ENCODE measurements at regions not wholly inside any gene's neighbourhood (a gene's known extent, or its start where the extent isn't known, plus 50 kb on each side); places are given as distances from the start of the nearest gene placed in this dataset.

GRCh38 chr14:26766726-26767125 is 168.9 kb upstream of the NOVA1 start:
- DNase-seq (ENCODE audit: low read depth): no peak

DNA sequence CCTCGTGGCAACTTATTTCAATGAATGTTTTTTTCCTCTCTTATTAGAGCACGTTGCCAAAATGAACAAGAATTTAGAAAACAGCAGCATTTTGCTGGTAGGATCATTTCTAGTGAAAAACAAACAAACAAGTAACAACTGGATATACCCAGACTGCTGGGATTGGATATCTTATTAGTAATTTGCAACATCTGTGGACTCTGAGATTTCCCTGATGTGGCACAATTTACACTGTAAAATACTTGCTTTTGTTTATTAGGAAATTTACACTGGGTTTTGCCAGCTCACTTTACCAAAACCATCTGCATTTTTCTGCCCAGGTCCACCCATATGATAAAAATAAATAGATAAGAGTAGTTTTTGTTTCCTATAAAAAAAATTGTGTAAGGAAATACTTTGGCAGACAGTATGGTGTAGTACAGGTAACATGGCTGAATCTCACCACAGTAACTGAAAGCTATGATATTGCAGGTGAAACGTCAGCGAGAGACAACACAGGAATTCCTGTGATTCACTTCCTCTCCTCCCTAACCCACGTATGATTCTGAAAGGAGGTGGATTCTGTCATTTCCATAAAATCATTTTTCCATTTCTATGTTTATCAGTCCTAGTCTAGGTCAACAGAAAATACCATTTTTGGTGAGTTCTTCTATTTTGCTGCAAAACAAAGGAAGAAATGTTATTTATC is 176.2 kb upstream of the NOVA1 start:
- DNase-seq (ENCODE audit: low read depth): no peak

- DNase-seq (ENCODE audit: low read depth): no peak
These were observed 178.1 kb upstream of the NOVA1 start for GRCh38 chr14:26775765-26776563.

GRCh38 chr14:26791117-26791806 is 193.4 kb upstream of the NOVA1 start:
- DNase-seq (ENCODE audit: low read depth): no peak

- DNase-seq (ENCODE audit: low read depth): no peak
These were observed 196.9 kb upstream of the NOVA1 start for GRCh38 chr14:26794731-26795130.

DNA sequence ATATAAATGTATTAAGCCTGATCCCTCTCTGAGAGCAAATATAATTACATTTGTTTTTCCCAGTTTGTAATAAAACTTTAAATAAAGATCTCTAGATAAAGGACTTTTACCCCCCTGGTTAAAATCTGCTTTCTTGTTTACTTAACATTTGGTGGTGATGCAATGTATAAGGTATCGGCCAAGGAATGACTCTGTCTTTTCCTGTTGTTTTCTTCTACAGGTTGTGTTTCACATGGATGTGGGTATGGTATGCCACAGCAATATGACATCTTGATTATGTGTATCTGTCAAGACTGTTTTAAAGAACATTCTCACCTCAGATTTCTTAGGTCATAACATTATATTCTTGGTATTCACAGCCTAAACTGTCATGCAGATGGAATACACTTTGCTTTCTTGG is 210.6 kb upstream of the NOVA1 start:
- DNase-seq (ENCODE audit: low read depth): no peak

DNA sequence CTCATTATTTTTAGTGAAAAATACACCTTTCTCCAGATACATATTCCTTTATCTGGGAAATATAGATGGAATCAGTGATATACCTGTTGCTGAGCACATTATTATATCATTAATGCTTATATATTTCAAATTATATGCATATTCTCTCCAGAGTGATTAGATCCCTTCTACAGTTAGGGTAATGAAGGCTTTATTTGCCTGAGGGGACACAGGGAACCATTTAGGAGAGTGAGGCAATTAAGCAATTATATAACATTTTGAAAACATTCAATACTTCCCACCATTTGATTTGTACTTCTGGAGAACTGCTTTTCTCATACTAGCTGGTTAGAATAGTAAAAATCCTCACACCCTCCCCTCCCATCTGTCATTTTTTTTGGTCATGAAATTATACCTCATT is 212.8 kb upstream of the NOVA1 start:
- DNase-seq (ENCODE audit: low read depth): no peak

- no peak for DNase-seq (ENCODE audit: low read depth)
These were observed 214.0 kb upstream of the NOVA1 start for GRCh38 chr14:26811756-26812305.

DNA sequence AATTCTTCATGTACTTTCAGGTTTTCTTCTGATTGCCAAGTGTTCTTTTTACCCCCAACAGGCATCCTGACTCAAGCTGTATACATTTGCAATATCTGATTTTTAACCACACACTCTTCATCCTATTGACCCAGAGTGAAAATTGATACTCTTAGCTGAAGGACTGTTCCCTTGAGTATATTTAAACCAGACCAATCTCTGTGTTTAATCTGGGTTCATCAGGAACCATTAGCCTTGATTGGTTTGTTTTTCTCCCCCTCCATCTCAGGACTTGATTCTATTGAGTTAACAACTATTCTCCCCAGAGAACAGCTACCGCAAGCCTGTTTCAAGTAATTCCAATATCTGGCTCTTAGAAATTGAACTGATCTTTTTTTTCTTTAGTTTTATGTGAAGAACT is 222.3 kb upstream of the NOVA1 start:
- DNase-seq (ENCODE audit: low read depth): no peak

DNA sequence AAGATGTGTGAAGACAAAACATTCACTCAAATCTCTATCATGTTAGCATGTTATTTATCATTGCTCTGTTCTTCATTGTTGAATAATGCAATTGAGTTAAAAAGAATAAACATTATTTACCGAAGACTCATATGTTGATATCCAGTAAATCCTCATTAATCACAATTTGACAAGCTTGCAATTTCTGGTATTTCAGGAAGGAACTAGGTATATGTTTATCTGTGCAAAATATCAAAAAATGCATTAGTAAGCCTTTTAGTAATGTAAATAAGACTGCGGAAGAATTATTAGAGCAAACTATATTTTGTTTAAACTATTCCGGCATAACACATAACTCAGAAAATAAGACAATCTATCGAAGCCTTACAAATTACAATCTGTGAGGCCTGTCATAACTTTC is 222.7 kb upstream of the NOVA1 start:
- DNase-seq (ENCODE audit: low read depth): no peak

DNA sequence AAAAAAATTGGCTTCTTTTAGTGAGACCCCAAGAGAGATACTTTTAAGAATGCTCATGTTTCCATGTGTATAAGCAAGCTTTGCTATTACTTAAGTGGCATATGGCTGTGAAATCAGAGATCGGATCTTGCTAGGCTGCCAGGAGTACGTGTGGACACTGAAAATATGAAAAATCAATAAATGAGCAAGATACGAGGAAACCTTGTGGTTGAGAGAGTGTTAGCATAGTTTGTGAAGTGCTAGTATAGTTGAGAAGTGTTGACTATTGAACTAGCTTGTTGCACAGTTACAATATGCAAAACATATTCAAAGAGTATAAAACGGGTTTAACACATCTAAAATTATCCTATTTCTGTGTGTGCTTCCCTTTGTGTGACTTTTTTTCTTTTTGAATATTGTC is 230.9 kb upstream of the NOVA1 start:
- no peak for DNase-seq (ENCODE audit: low read depth)

GRCh38 chr14:26833621-26834176 is 235.9 kb upstream of the NOVA1 start:
- DNase-seq (ENCODE audit: low read depth): no peak

DNA sequence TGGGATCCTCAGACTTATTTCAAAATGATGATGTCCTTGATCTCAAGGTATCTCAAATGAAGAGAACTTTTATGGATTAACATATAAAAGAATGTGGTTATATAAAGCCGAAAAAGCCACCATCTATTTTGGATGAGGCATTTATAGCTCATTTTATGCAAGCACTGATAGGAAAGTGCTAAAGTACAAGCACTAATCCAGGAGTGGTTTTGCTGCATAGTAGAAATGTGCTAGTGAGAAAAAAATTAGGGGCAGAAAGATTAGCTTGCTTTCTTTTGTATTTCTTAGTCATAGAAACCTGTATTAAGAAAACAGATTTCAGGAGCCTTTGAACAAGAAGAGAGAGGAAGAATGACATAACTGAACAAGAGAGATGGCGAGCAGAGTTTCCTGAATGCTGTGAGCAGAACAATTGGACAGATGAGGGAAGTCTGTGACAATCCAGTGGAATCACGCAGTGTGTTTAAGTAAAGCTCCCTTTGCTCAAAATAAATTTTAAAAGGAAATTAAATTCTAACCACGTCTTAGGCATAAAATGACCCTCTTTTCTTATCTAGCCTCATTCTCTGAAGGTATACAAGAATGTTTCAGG is 238.2 kb upstream of the NOVA1 start:
- DNase-seq (ENCODE audit: low read depth): no peak

DNA sequence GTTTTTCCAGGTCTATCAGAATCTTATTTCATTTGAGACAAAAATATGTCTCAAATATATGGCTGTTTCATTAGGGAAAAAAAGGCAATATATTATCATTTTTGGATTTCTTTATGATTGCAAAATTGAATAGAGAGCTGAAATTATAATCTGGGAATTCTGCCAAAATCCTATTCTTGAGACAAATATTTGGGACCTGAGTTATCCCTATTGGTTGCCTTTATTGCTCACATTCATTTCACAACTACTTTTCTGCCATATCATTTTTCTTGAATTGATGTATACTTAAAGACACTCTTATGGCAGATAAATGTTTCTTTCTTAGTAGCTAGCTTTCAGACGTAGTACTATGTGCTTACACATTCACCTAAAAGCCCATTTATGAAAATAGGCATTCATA is 241.6 kb upstream of the NOVA1 start:
- DNase-seq (ENCODE audit: low read depth): no peak

GRCh38 chr14:26841326-26841725 is 243.5 kb upstream of the NOVA1 start:
- no peak for DNase-seq (ENCODE audit: low read depth)

DNA sequence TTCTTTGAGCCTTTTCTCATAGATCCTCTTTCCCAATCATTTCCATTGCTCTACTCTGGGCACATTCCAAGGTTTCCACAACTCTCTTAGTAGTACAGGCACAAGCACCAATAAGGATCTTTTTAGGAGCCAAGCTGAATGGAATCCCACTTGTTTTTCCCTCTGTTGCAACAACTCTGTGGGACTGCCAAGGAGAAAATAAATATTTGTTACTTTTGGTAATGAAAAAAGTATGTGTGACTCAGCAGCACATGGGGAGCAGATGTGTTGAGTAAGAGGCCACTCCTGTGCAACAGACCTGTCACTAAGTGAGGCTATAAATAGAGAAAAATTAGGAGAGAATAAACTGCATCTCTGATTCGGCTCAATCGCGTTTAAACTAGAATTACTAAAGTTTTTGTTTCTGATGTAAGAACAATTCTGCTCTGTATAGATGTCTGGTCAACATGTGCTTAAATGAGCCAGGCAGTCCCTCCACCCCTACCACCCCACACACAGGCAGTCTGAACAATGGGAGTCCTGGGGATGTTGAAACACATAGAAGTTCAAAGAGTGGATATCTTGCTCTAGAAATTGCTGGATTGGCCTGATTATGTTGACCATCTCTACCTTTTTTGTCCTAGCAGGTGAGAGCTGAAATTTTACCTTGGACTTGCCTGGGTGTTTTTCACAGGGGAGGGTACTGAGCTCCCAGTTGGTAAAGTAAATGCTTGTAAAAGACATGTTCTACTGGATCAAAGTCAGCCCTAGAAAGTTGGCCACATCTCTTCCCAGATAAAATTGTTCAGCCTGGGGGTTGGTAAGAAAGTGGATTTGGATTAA is 244.3 kb upstream of the NOVA1 start:
- DNase-seq (ENCODE audit: low read depth): no peak

GRCh38 chr14:26845151-26845818 is 247.5 kb upstream of the NOVA1 start:
- DNase-seq (ENCODE audit: low read depth): no peak

DNA sequence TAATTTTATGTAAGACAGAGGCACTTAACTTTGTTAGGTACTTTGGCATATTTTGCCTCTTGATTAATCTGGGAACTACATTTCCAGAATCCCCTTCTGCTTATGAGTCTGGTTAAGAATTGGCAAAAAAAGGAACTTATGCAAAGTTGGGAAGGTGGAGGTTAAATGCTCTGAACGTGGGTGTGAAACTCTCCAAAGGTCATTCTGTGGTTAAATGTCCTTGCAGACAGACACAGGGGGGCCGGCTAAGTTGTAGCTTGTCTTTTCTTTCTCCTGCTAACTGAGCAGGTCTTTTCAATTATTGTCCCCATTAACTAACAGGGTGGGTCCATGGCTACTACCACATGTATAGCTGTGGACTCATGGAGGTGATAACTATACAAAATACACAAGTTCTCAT is 248.6 kb upstream of the NOVA1 start:
- DNase-seq (ENCODE audit: low read depth): no peak

- no peak for DNase-seq (ENCODE audit: low read depth)
These were observed 251.7 kb upstream of the NOVA1 start for GRCh38 chr14:26849514-26849913.

DNA sequence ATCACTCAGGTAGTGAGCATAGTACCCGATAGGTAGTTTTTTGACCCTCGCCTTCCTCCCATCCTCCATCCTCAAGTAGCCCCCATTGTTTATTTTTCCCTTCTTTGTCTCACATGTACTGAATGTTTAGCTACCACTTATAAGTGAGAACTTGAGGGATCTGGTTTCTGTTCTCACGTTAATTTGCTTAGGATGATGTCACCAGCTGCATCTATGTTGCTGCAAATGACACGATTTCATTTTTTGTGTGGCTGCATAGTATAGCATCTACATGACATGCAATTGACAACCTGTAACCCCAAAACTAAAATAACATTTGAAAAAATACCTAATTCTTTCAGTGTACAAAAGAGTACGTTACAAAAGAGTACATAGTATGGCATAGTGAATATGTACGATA is 254.0 kb upstream of the NOVA1 start:
- DNase-seq (ENCODE audit: low read depth): no peak
